Loucy (cell line): ENCODE measurements at regions not wholly inside any gene's neighbourhood (a gene's known extent, or its start where the extent isn't known, plus 50 kb on each side); places are given as distances from the start of the nearest gene placed in this dataset.
"Not testable (repeated sequence)": the region's sequence is repeated elsewhere in the genome, so short reads cannot be mapped to it uniquely, and the experiment has no call there.

Experiments
- CTCF ChIP-seq: fragments of 200-600 bp; sonication (generic); conservative IDR thresholded peaks from 2 replicates; pipeline ENCODE4 v1.5.1; 2014; ENCODE audit warnings: mild to moderate bottlenecking, antibody characterized with exemption, low read length
- EZH2phosphoT487 ChIP-seq: fragments of 200-600 bp; IDR thresholded peaks from 2 replicates; pipeline ENCODE4 v1.6.1; 2018; ENCODE audit warnings: antibody characterized with exemption, mild to moderate bottlenecking, moderate library complexity, borderline replicate concordance

- TF ChIP-seq CTCF, EZH2phosphoT487: not testable (repeated sequence)
These were observed 110.8 kb downstream of the EIF4E start for GRCh38 chr4:98818116-98818515.
